ENCODE measurements at regions not wholly inside any gene's neighbourhood (a gene's known extent, or its start where the extent isn't known, plus 50 kb on each side); places are given as distances from the start of the nearest gene placed in this dataset.

- TF ChIP-seq CTCF (IDR thresholded peaks at IDR 0.05) (no peak), POLR2A (IDR thresholded peaks at IDR 0.05) (no peak)
Measured at GRCh38 chr2:220916931-220917330, 655.2 kb downstream of the EPHA4 start.
